ENCODE measurements at regions not wholly inside any gene's neighbourhood (a gene's known extent, or its start where the extent isn't known, plus 50 kb on each side); places are given as distances from the start of the nearest gene placed in this dataset.

GRCh38 chr12:125871811-125872594 is 806.8 kb downstream of the AACS start:
- Histone ChIP-seq H3K4me1 (ENCODE audit: insufficient read depth) (no peaks in the 10 kb centered on the region), H3K4me3 (no peak overlapping the region), H3F3A (ENCODE audit: insufficient read depth) (no peaks in the 10 kb centered on the region), H3K27me3 (replicated peaks; ENCODE audit: insufficient read depth) (no peaks in the 10 kb centered on the region), H4K20me1 (ENCODE audit: insufficient read depth) (no peaks in the 10 kb centered on the region), H3K9ac (no peak overlapping the region), H2AFZ (no peak overlapping the region), H3K9me2 (ENCODE audit: insufficient read depth) (no peaks in the 10 kb centered on the region), H3K9me3 (ENCODE audit: low read depth) (no peaks in the 10 kb centered on the region), H3K27ac (no peak overlapping the region), H3K4me2 (ENCODE audit: unreplicated experiment) (no peak overlapping the region), H3K79me2 (ENCODE audit: insufficient read depth) (no peaks in the 10 kb centered on the region), H3K36me3 (ENCODE audit: low read depth) (no peaks in the 10 kb centered on the region)
- TF ChIP-seq EZH2 (IDR thresholded peaks at IDR 0.05; ENCODE audit: insufficient read depth, poor library complexity, severe bottlenecking), result no peak
- no peak for TF ChIP-seq EZH2phosphoT487 (IDR thresholded peaks at IDR 0.05; ENCODE audit: insufficient read depth, low read depth)
- in situ Hi-C loops (cut with MboI), result no loop called here
- WGBS, 2 experiments (ENCODE audit: low coverage in 1 of 2, low lambda C conversion rate in 2 of 2, missing lambda C conversion rate in 2 of 2), result 31 to 42% methylated on average over 9 of the region's 9 CpGs
- DNase-seq, result no peak

GRCh38 chr12:125873016-125873415 is 807.8 kb downstream of the AACS start:
- no peak overlapping the region for H3K27ac ChIP-seq
- no peaks in the 10 kb centered on the region for H4K20me1 ChIP-seq (ENCODE audit: insufficient read depth)
- no peaks in the 10 kb centered on the region for H3K9me3 ChIP-seq (ENCODE audit: low read depth)
- H3K9me2 ChIP-seq (ENCODE audit: insufficient read depth), result no peaks in the 10 kb centered on the region
- no peaks in the 10 kb centered on the region for H3K27me3 ChIP-seq (replicated peaks; ENCODE audit: insufficient read depth)
- DNase-seq, result no peak
- H3F3A ChIP-seq (ENCODE audit: insufficient read depth), result no peaks in the 10 kb centered on the region
- H3K79me2 ChIP-seq (ENCODE audit: insufficient read depth), result no peaks in the 10 kb centered on the region
- no peak overlapping the region for H3K9ac ChIP-seq
- no peak for TF ChIP-seq EZH2 (IDR thresholded peaks at IDR 0.05; ENCODE audit: insufficient read depth, poor library complexity, severe bottlenecking)
- TF ChIP-seq EZH2phosphoT487 (IDR thresholded peaks at IDR 0.05; ENCODE audit: insufficient read depth, low read depth), result no peak
- no peak overlapping the region for H2AFZ ChIP-seq
- no peak overlapping the region for H3K4me2 ChIP-seq (ENCODE audit: unreplicated experiment)
- no peaks in the 10 kb centered on the region for H3K4me1 ChIP-seq (ENCODE audit: insufficient read depth)
- no peaks in the 10 kb centered on the region for H3K36me3 ChIP-seq (ENCODE audit: low read depth)
- in situ Hi-C loops (cut with MboI), result no loop called here
- 27 to 30% methylated on average over 5 of the region's 5 CpGs for WGBS, 2 experiments (ENCODE audit: low coverage in 1 of 2, low lambda C conversion rate in 2 of 2, missing lambda C conversion rate in 2 of 2)
- H3K4me3 ChIP-seq, result no peak overlapping the region

GRCh38 chr12:125878483-125878882 is 813.2 kb downstream of the AACS start:
- Histone ChIP-seq H3K27me3 (replicated peaks; ENCODE audit: insufficient read depth) (no peaks in the 10 kb centered on the region), H3K27ac (no peak overlapping the region), H3K9me2 (ENCODE audit: insufficient read depth) (no peaks in the 10 kb centered on the region), H2AFZ (no peak overlapping the region), H3K79me2 (ENCODE audit: insufficient read depth) (no peaks in the 10 kb centered on the region), H3K4me3 (no peak overlapping the region), H3K36me3 (ENCODE audit: low read depth) (no peaks in the 10 kb centered on the region), H3K4me1 (ENCODE audit: insufficient read depth) (no peaks in the 10 kb centered on the region), H4K20me1 (ENCODE audit: insufficient read depth) (no peaks in the 10 kb centered on the region), H3K9me3 (ENCODE audit: low read depth) (no peaks in the 10 kb centered on the region), H3K4me2 (ENCODE audit: unreplicated experiment) (no peak overlapping the region), H3K9ac (no peak overlapping the region), H3F3A (ENCODE audit: insufficient read depth) (no peaks in the 10 kb centered on the region)
- in situ Hi-C loops (cut with MboI), result no loop called here
- TF ChIP-seq EZH2 (IDR thresholded peaks at IDR 0.05; ENCODE audit: insufficient read depth, poor library complexity, severe bottlenecking), result no peak
- TF ChIP-seq EZH2phosphoT487 (IDR thresholded peaks at IDR 0.05; ENCODE audit: insufficient read depth, low read depth), result no peak
- 11 to 17% methylated on average over 4 of the region's 4 CpGs for WGBS, 2 experiments (ENCODE audit: low coverage in 1 of 2, low lambda C conversion rate in 2 of 2, missing lambda C conversion rate in 2 of 2)
- no peak for DNase-seq

- Histone ChIP-seq H3K79me2 (ENCODE audit: insufficient read depth) (no peaks in the 10 kb centered on the region), H3K36me3 (ENCODE audit: low read depth) (no peaks in the 10 kb centered on the region), H3K9ac (no peak overlapping the region), H2AFZ (no peak overlapping the region), H3K4me2 (ENCODE audit: unreplicated experiment) (no peak overlapping the region), H3K9me2 (ENCODE audit: insufficient read depth) (no peaks in the 10 kb centered on the region), H3K27ac (no peak overlapping the region), H3K4me1 (ENCODE audit: insufficient read depth) (no peaks in the 10 kb centered on the region), H3K9me3 (ENCODE audit: low read depth) (no peaks in the 10 kb centered on the region), H3K4me3 (no peak overlapping the region), H3F3A (ENCODE audit: insufficient read depth) (no peaks in the 10 kb centered on the region), H4K20me1 (ENCODE audit: insufficient read depth) (no peaks in the 10 kb centered on the region), H3K27me3 (replicated peaks; ENCODE audit: insufficient read depth) (no peaks in the 10 kb centered on the region)
- no peak for TF ChIP-seq EZH2 (IDR thresholded peaks at IDR 0.05; ENCODE audit: insufficient read depth, poor library complexity, severe bottlenecking)
- no peak for TF ChIP-seq EZH2phosphoT487 (IDR thresholded peaks at IDR 0.05; ENCODE audit: insufficient read depth, low read depth)
- DNase-seq, result no peak
- in situ Hi-C loops (cut with MboI), result no loop called here
- WGBS, 2 experiments (ENCODE audit: low coverage in 1 of 2, low lambda C conversion rate in 2 of 2, missing lambda C conversion rate in 2 of 2), result 0 to 1% methylated on average over 3 of the region's 3 CpGs
Measured at GRCh38 chr12:125882141-125882540, 816.9 kb downstream of the AACS start.

Data from GM23248 (cell line).